Lung (tissue), 11 donors: ENCODE measurements at regions not wholly inside any gene's neighbourhood (a gene's known extent, or its start where the extent isn't known, plus 50 kb on each side); places are given as distances from the start of the nearest gene placed in this dataset.

Experiments used
- ATAC-seq: fragments of 200-7000 bp; cut with Tn5 transposase; one replicate; pipeline ENCODE4 v1.9.1; 2020; ENCODE audit warnings: moderate number of reproducible peaks; ENCODE audit not compliant: insufficient read depth, low FRiP score
- DNase-seq, 3 donors: peaks; one replicate each; pipeline ENCODE4 v3.0.0-alpha.2; 2013 to 2017
- H3K27ac ChIP-seq, 2 donors: one replicate each; pipeline ENCODE4 v1.5.1; 2013; ENCODE audit warnings: mild to moderate bottlenecking in 2 of 2, moderate library complexity in 2 of 2, control low read depth in 1 of 2, inconsistent platforms in 1 of 2, low read depth in 1 of 2, low read length in 1 of 2
- H3K27me3 ChIP-seq, 3 donors: one replicate each; pipeline ENCODE4 v1.5.1; 2013; ENCODE audit warnings: low read length in 2 of 3; ENCODE audit not compliant: control insufficient read depth in 3 of 3, insufficient read depth in 3 of 3
- H3K36me3 ChIP-seq, 4 donors: one replicate each; pipeline ENCODE4 v1.5.1; 2013; ENCODE audit warnings: low read length in 4 of 4, mild to moderate bottlenecking in 1 of 4, moderate library complexity in 1 of 4; ENCODE audit not compliant: control insufficient read depth in 4 of 4, insufficient read depth in 4 of 4
- H3K4me1 ChIP-seq, 5 donors: one replicate each; pipeline ENCODE4 v1.5.1; 2013; ENCODE audit warnings: low read length in 5 of 5, mild to moderate bottlenecking in 2 of 5, moderate library complexity in 1 of 5; ENCODE audit not compliant: control insufficient read depth in 5 of 5, insufficient read depth in 5 of 5
- H3K4me3 ChIP-seq: one replicate; pipeline ENCODE4 v1.5.1; 2013; ENCODE audit warnings: mild to moderate bottlenecking, control low read depth, moderate library complexity
- H3K9ac ChIP-seq, 2 donors: one replicate each; pipeline ENCODE4 v1.5.1; 2013; ENCODE audit warnings: low read length in 2 of 2, control low read depth in 1 of 2; ENCODE audit not compliant: insufficient read depth in 1 of 2
- H3K9me3 ChIP-seq, 4 donors: one replicate each; pipeline ENCODE4 v1.5.1; 2013; ENCODE audit warnings: low read length in 3 of 4, mild to moderate bottlenecking in 1 of 4, moderate library complexity in 1 of 4; ENCODE audit not compliant: control insufficient read depth in 4 of 4, insufficient read depth in 3 of 4
- CTCF ChIP-seq: IDR thresholded peaks from 2 replicates; pipeline ENCODE4 v1.5.1; 2012; ENCODE audit warnings: mild to moderate bottlenecking; ENCODE audit errors: control extremely low read depth, extremely low read depth
- WGBS, 2 donors: extraction: QIAGEN DNeasy Blood & Tissue Kit; methylation state at CpG; one replicate each; pipeline ENCODE4 v1.1.7; 2013; 5-methylcytosine and 5-hydroxymethylcytosine counted together
- donor health status: control.
- donor health status: control.
- donor health status: Bipolar disorder and iron deficiency.
- donor health status: healthy.
- donor health status: DM: yes; HTN: yes; CAD: no.

- DNase-seq (no peak), ATAC-seq (no peak)
- Histone ChIP-seq H3K9me3 (peaks cover 0 to 2% (median 0%) of the 10 kb centered on the region in 4 donors), H3K4me1 (no peaks in the 10 kb centered on the region), H3K27me3 (no peaks in the 10 kb centered on the region), H3K4me3 (no peak overlapping the region), H3K27ac (no peak overlapping the region), H3K9ac (no peak overlapping the region), H3K36me3 (no peaks in the 10 kb centered on the region)
- WGBS, 2 donors, result 77 to 91% methylated on average over 3 of the region's 3 CpGs
- TF ChIP-seq CTCF, result no peak
These were observed 436.6 kb downstream of the SHISA9 start for GRCh38 chr16:13338044-13338443.

GRCh38 chr16:13342675-13343074 lies 441.3 kb downstream of the SHISA9 start:
- H3K27me3 ChIP-seq, result no peaks in the 10 kb centered on the region
- peaks cover 0 to 2% (median 0%) of the 10 kb centered on the region in 4 donors for H3K9me3 ChIP-seq
- H3K4me3 ChIP-seq, result no peak overlapping the region
- no peak overlapping the region for H3K9ac ChIP-seq
- 74 to 87% methylated on average over 3 of the region's 3 CpGs for WGBS, 2 donors
- H3K4me1 ChIP-seq, result no peaks in the 10 kb centered on the region
- H3K27ac ChIP-seq, result no peak overlapping the region
- no peak for TF ChIP-seq CTCF
- H3K36me3 ChIP-seq, result no peaks in the 10 kb centered on the region
- DNase-seq (no peak), ATAC-seq (no peak)

- H3K4me1 ChIP-seq, result no peaks in the 10 kb centered on the region
- H3K4me3 ChIP-seq, result no peak overlapping the region
- no peaks in the 10 kb centered on the region for H3K36me3 ChIP-seq
- H3K9me3 ChIP-seq, result peaks cover 0 to 2% (median 0%) of the 10 kb centered on the region in 4 donors
- no peaks in the 10 kb centered on the region for H3K27me3 ChIP-seq
- no peak overlapping the region for H3K27ac ChIP-seq
- 63 to 76% methylated on average over 2 of the region's 2 CpGs for WGBS, 2 donors
- no peak overlapping the region for H3K9ac ChIP-seq
- DNase-seq, result no peak
- no peak for ATAC-seq
- no peak for TF ChIP-seq CTCF
These were observed 442.6 kb downstream of the SHISA9 start for GRCh38 chr16:13344001-13344400.

GRCh38 chr16:13348416-13348815 lies 447.0 kb downstream of the SHISA9 start:
- DNase-seq (no peak), ATAC-seq (no peak)
- TF ChIP-seq CTCF, result no peak
- Histone ChIP-seq H3K9me3 (no peaks in the 10 kb centered on the region), H3K36me3 (no peaks in the 10 kb centered on the region), H3K4me3 (no peak overlapping the region), H3K9ac (no peak overlapping the region), H3K27me3 (no peaks in the 10 kb centered on the region), H3K4me1 (no peaks in the 10 kb centered on the region), H3K27ac (no peak overlapping the region)
- WGBS, 2 donors, result 87 to 90% methylated on average over 6 of the region's 6 CpGs
